ENCODE measurements at regions not wholly inside any gene's neighbourhood (a gene's known extent, or its start where the extent isn't known, plus 50 kb on each side); places are given as distances from the start of the nearest gene placed in this dataset.

GRCh38 chr19:27935669-27936068 lies 1277.3 kb downstream of the UQCRFS1 start:
- no peak for DNase-seq (ENCODE audit: extremely low read depth, low read depth)
- no peak for TF ChIP-seq CTCF (IDR thresholded peaks at IDR 0.05; ENCODE audit: low read depth, low read length, missing control alignments)
- H3K4me3 ChIP-seq (replicated peaks; ENCODE audit: low read depth, low read length), result no peak overlapping the region

DNA sequence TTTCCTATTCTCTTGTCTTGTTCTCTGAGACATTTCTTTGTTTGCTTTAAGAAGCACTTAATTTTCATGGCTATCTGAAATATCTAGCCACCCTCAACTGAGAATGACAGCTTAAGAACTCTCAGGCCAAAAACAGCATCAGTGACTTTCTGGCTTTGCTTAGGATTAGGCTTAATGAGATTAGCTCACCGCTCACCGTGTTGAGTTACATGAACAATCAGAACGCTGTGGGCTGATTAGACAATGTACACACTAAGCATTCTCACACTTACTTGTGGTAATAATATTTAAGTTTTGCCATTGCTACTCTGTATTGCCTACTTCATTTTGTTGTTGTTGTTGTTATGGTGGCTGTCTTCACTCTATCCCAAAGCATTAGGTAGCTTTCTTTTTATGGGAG lies 1283.6 kb downstream of the UQCRFS1 start:
- H3K4me3 ChIP-seq (replicated peaks; ENCODE audit: low read depth, low read length), result no peak overlapping the region
- no peak for TF ChIP-seq CTCF (IDR thresholded peaks at IDR 0.05; ENCODE audit: low read depth, low read length, missing control alignments)
- no peak for DNase-seq (ENCODE audit: extremely low read depth, low read depth)

DNA sequence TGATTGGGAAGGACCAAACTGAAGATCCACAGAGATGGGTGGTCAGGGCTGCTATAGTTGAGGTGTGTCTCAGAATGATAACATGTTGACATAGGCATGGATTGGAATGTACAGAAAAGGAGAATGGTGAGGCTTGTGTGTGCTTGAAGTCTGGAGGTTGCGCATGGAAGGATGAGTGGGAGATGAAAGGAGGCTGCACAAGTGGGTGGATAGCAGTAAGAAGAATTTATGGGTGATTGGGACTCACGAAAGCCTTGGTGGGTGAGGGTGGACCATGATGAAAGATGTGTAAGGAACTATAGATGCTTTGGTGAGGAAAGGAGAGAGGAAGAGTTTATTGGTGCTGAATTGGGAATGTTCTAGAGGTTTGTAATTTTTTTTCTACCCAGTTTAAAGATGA lies 1287.7 kb downstream of the UQCRFS1 start:
- H3K4me3 ChIP-seq (replicated peaks; ENCODE audit: low read depth, low read length), result no peak overlapping the region
- no peak for TF ChIP-seq CTCF (IDR thresholded peaks at IDR 0.05; ENCODE audit: low read depth, low read length, missing control alignments)
- no peak for DNase-seq (ENCODE audit: extremely low read depth, low read depth)

DNA sequence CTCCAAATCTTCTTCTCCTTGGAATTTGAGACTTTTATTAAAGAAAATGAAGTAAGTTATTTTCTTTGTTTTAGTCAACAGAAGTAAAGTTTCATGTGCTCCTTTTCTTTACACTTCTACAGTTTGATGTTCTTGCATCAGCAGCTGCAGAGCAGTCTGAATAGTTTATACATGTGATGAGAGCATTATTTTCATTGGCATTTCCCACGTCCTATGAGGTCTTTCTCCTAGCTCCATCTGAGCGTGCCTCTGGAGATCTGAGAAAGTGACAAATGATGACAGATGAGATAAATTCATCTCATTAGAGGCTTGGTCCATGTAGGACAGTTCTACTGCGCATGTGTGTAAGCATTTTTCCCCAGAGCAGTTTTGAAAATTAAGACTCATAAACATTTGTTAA lies 1290.0 kb downstream of the UQCRFS1 start:
- TF ChIP-seq CTCF (IDR thresholded peaks at IDR 0.05; ENCODE audit: low read depth, low read length, missing control alignments), result no peak
- DNase-seq (ENCODE audit: extremely low read depth, low read depth), result no peak
- H3K4me3 ChIP-seq (replicated peaks; ENCODE audit: low read depth, low read length), result no peak overlapping the region

GRCh38 chr19:27920774-27921173 lies 1292.2 kb downstream of the UQCRFS1 start:
- no peak for TF ChIP-seq CTCF (IDR thresholded peaks at IDR 0.05; ENCODE audit: low read depth, low read length, missing control alignments)
- DNase-seq (ENCODE audit: extremely low read depth, low read depth), result no peak
- no peak overlapping the region for H3K4me3 ChIP-seq (replicated peaks; ENCODE audit: low read depth, low read length)

- no peak overlapping the region for H3K4me3 ChIP-seq (replicated peaks; ENCODE audit: low read depth, low read length)
- DNase-seq (ENCODE audit: extremely low read depth, low read depth), result no peak
- TF ChIP-seq CTCF (IDR thresholded peaks at IDR 0.05; ENCODE audit: low read depth, low read length, missing control alignments), result no peak
Measured at GRCh38 chr19:27918818-27919217, 1294.1 kb downstream of the UQCRFS1 start.

GRCh38 chr19:27911122-27911898 lies 1301.6 kb downstream of the UQCRFS1 start:
- no peak for DNase-seq (ENCODE audit: extremely low read depth, low read depth)
- no peak overlapping the region for H3K4me3 ChIP-seq (replicated peaks; ENCODE audit: low read depth, low read length)
- TF ChIP-seq CTCF (IDR thresholded peaks at IDR 0.05; ENCODE audit: low read depth, low read length, missing control alignments), result no peak
